CD4-positive, alpha-beta T cell treated with Interferon alpha-2 for 1 hour (primary cell): ENCODE measurements at regions not wholly inside any gene's neighbourhood (a gene's known extent, or its start where the extent isn't known, plus 50 kb on each side); places are given as distances from the start of the nearest gene placed in this dataset.
"Not testable (repeated sequence)": the region's sequence is repeated elsewhere in the genome, so short reads cannot be mapped to it uniquely, and the experiment has no call there.

Source experiments
- DNase-seq, 2 donors: peaks; one replicate each; pipeline ENCODE4 v3.0.0-alpha.2; 2020 to 2022

- no peak for DNase-seq
Observed at GRCh38 chr3:139095803-139096466, 51.2 kb upstream of the PRR23C start.

GRCh38 chr3:139096670-139097069 lies 52.0 kb upstream of the PRR23C start:
- DNase-seq: no peak

DNA sequence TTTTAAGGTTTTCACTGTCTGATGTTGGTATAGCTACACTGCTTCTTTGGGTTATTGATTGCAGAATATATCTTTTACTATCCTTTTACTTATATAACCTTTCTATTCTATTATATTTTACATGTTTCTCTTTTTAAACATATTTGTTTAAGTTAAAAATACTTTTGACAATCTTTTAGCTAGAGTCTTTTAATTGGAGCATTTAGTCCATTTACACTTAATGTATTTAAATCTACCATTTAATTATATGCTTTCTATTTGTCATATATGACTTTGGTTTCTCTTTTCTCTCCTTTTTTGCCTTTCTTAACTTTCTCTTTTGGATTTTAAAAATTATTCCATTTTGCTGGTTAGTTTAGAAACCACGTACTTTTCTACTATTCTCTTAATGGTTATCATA lies 53.7 kb upstream of the PRR23C start:
- no peak for DNase-seq

DNA sequence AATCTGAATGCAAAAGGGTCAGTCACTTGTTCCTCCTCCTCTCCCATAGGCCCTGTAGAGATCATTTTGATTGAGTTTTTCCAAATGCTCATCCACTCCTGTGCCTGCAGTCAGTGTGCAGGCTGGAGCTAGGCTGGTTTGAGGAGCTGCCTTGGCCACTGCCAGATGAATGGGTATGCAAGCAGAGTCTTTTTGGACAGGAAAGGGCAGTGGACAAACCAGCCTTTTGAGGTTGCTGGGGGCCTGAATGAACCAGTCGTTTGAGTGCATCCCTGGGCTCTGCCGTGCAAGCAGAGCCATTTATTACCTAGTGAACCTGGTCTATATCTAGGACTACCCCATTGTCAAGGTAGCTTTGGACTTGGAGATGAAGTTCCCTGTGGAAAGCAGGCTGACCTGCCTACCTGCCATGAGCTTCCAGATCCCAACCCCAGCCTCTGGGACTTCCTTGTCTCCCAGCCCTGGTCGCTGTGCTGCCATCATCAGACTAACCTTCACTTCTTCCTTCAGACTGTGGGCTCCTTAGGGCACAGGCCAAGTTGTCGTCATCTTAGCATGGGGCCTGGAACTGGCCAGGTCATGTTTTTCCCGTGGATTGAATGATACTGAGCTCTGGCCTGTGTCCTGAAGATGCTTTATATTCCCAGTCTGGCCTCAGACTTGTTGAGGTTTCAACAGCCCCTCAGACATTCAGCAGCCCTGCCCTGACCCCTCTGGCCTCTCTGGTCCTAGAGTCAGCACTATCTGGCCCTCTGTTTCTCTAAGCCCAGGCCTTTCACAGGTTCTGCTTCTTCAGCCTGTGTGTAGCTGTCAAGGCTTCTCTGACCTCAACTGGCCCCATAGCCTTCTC lies 55.5 kb upstream of the PRR23C start:
- no peak for DNase-seq

- no peak for DNase-seq
Observed at GRCh38 chr3:139100821-139101220, 56.1 kb upstream of the PRR23C start.

DNA sequence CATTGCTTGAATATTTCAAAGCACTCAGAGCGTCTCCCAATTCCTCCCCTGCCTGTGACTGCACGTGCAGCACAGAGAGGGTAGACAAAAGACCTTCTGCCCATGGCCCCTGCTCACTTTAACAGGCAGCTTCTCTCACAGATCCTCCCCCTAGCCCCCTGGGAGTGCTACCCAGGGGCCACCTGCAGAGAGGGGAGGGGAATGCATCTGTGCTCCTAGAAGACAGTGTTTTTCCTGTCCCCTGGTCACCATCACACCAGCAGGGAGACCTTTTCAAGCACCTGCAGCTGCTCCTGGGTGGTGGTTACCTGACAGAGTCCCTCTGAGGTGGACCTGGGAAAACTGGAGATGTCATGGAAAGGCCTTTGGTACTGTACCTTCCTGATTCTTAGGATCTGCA lies 56.7 kb upstream of the PRR23C start:
- no peak for DNase-seq

GRCh38 chr3:139103484-139103883 lies 58.8 kb upstream of the PRR23C start:
- DNase-seq: no peak

DNA sequence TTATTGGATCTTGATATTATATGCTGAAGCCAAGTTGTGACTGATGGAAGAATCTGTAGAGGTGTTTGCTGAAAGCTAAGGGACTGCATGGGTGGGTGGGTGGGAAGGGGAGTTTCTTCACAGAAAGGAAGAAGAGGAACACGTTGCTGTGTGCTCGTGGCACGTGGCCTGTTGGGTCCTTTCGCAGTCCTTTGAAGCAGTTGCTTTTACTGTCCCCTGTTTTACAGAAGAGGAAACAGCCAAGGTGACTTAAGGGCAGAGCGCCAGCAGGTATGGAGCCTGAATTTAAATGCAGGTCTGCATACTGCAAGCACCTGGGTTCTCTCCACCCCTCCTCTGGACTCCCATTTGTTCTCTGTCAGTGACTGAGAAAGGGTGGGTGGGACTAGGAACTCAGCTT lies 59.4 kb upstream of the PRR23C start:
- no peak for DNase-seq

DNA sequence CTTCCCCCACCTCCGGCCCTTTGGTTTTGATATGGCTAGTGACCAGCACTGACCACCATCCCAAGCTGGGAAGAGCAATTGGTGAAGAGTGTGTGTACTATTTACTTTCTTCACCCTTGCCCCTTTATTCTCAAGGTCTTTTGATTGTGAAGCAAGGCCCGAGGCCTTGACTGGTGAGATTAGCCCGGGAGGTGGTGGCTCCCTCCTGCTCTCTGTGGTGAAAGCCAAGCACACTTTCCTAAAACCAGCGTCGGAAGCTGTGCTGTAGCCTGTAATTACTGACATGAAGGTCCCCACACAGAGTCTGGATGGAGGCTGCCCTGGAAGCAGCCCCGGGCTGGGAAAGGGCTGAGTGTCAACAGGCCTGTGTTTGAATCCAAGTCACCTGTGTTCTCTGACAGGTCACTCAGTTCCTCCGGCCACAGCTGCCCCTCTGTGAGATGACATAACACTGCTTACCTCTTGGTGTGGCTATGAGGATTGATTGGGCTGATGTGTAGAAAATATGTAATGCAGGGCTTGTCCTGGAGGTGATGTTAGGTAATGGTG lies 60.5 kb upstream of the PRR23C start:
- no peak for DNase-seq

DNA sequence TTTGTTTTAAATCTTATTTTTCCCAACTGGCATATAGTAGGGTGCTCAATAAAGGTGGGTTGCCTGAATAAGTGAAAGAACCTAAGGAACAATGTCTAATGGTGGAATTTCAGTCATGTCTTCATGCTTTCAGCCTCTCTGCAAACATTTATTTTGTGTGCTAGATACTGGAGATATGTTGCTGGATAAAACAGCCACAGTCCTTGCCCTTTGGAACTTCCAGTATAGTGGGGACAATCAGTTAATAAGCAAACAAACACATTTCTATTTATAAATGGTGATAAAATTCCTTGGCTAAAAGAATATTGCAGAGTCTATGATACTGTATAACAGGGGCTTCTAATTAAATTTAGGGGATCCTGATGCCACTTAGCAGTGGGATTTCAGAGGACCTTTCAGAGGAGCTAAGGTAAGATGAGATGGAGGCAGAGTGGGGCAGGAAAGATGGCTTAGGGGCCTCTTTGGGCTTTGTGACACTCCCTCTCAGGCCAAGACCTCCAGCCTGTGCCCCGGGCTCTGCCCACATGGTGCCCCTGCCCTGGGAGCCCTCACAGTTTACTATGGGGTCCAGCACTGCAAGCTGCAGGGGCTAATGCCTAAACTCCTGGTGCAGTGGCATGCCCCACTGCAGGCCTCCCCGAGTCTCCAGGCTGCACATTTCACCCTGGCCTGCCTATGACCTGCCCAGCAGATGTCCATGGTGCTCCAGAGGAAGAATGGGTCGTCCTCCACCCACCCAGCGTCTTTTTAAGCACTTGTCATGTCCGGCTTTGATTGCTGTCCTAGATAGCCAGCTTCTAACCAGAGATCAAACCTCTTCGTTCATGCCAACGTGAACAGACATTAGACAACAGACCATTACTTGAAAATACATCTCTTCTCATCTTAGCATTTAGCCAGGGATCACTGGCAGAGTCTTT lies 61.6 kb upstream of the PRR23C start:
- no peak for DNase-seq

DNA sequence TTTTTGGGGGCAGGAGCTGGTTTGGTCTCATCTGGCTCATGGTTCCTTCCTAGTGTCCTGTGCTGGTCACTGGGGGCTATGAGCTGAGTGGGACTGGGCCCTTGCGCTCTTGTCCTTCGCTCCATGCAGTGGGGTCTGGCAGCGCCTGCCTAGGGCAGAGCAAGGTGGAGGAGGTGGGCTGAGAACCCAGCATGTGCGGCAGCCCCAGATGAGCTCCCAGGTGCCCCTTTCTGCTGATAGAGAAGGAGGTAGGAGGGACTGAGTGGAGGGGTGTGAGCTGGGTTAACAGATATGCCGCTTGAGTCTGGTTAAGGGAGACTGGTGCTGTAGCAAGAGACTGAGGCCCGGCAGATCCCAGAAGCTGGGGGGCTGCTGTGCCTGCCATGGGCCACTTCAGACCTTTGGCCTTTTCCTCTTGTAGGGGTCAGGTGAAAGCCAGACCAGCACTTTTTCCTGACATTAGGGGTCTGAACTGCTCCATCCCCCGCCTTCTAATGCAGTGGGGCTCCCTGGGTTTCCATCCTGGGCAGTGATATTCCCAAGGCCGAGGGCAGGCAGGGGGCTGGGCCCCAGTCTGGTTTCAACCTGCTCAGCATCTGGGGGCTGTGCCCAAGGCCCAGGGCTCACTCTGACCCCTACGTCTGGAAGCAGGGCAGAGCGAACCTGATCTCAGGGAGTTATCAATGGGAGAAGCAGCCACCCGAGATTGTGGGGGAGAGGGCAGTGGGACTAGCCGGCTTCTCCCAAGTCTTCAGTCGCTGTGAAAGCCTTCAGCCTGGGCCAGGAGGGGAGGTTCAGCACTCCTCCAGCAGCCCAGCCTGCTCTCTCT lies 62.9 kb upstream of the PRR23C start:
- DNase-seq: no peak

DNA sequence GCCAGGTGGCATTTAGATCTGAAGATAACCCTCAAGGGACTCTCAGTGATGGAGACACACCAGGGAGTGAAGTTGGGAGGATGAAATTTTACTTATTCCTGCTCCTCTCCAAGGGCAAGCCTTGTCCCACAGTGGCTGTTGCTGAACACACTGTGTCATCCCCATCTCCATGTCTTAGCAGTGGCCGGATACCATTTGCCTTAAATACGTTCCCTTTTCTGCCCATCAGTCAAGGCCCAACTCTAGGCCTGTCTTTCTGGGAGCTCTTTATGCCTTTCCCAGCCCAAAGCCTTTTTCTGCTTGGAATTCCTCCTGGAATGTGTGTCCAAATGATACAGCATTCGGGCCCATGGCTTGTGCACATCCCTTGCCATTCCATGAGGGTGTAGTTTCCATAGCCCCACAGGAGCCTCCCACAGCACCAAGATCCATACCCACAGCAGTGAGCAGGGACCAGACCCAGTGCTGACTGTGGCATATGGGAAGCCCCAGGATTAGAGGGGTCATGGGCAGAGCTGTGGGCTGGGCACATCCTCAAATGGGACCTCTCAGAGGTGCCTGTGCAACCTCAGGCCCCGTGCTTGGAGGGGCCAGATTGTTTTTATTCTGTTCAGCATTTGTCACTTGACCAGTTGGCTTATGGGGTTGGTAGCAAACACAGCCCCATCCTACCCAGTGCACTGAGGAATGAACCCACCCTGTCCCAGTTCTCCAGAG lies 63.7 kb upstream of the PRR23C start:
- no peak for DNase-seq

DNA sequence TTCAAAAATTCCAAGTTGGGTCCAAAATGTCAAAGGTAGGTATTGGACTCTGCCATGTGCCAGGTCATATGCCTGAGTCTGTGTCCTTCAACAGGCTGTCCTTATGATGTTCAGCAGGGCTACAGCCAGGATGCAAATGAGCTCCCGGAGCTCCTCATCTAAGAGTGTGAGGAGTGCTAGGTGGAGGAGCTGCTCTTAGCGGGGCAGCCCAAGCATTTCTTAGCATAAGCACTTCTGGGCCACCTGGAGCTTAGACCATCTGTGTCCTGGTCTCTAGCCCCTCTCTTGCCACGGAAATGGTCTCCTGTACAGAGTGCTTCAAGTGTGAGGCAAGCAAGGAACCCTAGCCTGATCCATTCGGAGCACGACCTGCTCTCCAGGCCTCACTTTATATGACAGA lies 64.6 kb upstream of the PRR23C start:
- no peak for DNase-seq

DNA sequence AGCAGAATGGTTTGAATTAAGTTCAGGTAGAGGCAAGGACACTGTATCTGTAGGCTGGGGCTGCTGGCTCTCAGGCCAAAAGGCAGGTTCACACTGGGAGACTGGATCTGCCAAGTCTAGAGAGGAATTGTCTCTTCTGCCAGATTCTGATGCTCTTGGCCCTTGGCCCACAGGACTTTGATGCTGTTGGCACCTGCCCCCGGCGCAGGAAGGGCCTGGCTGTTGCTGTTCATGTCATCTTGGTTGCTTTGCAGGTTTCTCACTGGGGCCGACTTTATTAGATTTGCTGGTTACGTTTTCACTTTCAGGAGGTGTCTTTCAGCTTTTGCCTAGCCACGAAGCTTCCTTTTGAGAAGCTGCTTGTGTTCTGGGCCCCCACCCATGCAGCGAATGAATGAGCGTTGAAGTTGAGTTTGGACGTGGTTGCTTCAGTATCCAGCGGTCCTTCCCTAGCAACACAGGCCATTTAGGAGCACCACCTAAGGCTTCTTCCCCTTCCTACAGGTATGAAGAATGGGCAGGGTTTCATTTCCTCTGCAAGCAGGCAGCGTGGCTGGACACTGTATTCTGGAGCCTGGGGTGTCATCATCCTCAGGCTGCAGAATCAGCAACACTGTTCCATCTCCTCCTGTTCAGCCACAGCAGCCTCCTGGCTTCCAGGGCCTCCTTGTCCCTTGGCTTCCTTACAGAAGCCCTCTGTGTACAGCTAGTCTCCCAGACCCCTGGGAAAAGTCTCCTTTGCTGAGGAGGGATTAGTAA lies 65.6 kb upstream of the PRR23C start:
- no peak for DNase-seq

- not testable (repeated sequence) for DNase-seq
Observed at GRCh38 chr3:139110929-139111328, 66.2 kb upstream of the PRR23C start.

DNA sequence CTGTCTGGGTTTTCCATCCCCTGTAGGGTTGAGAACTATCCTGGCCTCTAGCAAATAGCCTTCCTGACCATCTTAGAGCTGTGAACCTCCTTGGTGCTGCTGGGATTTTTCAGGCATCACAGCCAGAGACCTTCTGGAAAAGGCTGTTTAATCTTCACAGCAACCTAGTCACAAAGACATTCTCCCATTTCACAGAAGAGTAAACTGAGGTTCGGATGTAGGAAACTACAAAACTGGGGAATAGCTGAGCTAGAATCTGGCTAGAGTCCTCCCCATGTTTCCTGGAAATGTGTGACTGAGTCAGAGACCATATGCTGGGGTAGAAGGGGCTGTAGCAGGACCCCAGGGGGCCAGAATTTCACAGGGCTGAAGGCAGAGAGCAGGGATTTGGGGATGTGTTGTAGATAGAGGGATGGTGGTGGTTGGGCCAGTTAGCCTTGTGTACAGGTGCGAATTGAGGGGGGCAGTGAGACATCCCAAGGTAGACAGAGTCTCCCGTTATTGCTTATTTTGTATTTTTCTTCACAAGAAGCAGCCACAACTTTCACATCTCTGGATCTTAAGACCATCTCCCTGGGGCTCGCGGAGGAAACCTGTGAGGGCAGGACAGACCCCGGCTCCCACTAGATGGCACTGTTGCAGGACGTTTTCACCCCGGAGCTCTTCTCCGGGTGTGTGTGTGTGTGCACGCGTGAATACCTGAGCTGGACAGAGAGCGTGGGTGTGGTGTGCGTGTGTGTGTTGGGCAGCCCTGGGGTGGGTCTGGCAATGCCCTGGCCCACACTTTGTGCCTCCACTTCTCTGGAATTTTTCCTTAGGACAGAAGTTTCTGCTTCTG lies 66.9 kb upstream of the PRR23C start:
- peak; percentile 18 to 42 for DNase-seq

- no peak for DNase-seq
Observed at GRCh38 chr3:139112230-139112558, 67.5 kb upstream of the PRR23C start.

GRCh38 chr3:139113231-139113992 lies 68.7 kb upstream of the PRR23C start:
- no peak for DNase-seq

DNA sequence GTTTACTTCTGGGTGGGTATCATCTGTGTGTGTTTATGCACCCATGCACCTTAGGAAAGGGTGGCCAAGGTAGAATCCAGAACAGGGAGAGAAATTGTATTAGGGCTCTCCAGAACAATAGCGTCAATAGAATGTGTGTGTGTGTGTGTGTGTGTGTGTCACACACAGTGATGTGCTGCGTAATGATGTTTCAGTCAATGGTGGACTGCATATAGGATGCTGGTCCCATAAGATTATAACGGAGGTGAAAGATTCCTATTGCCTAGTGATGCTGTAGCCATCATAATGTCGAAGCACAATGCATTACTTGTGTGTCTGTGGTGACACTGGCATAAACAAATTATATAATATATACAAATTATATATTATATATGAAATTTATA lies 69.3 kb upstream of the PRR23C start:
- no peak for DNase-seq
